HCT116 (cell line): ENCODE measurements at regions not wholly inside any gene's neighbourhood (a gene's known extent, or its start where the extent isn't known, plus 50 kb on each side); places are given as distances from the start of the nearest gene placed in this dataset.

Experiments used
- ATAC-seq: fragments of 200-7000 bp; cut with Tn5 transposase; 2 replicates; pipeline ENCODE4 v1.9.1; 2020; ENCODE audit warnings: mild to moderate bottlenecking, moderate library complexity
- BruUV-seq: library from RNA; stranded (reverse); fragments of 400-500 nt; replicated peaks from 2 replicates; lab custom pipeline; 2021; lab: Mats Ljungman, UMichigan
- CTCF ChIA-PET: fragments of 300-600 bp; sonication (Branson Sonifier 250); formaldehyde crosslinking; loops from one replicate; lab custom pipeline; 2021; ENCODE audit warnings: antibody characterized with exemption; lab: Charles Lee
- POLR2A ChIA-PET: fragments of 300-600, 350-600 bp; sonication (Branson Sonifier 250); formaldehyde crosslinking; loops from one replicate; lab custom pipeline; 2021; ENCODE audit warnings: antibody characterized with exemption; lab: Charles Lee
- RAD21 ChIA-PET, 2 experiments: fragments of 300-600 bp; sonication (Branson Sonifier 250); formaldehyde crosslinking; loops; one replicate each; lab custom pipeline; 2023; ENCODE audit warnings: low total read pairs in 2 of 2; ENCODE audit not compliant: uncharacterized antibody in 2 of 2, unreplicated experiment in 2 of 2, low non-redundant PET in 1 of 2; lab: Charles Lee
- DNase-seq: peaks from one replicate; pipeline ENCODE4 v3.0.0-alpha.2; 2010; ENCODE audit warnings: low read depth, low spot score
- H2AFZ ChIP-seq: fragments of 200-600 bp; shearing (Covaris generic), sonication (generic); 2 replicates; pipeline ENCODE4 v1.6.1; 2017; ENCODE audit warnings: low read depth, mixed run types, mixed read lengths, antibody characterized with exemption, low read length; ENCODE audit not compliant: poor library complexity, severe bottlenecking
- H3K27ac ChIP-seq: 2 replicates; pipeline ENCODE4 v1.5.1; 2012; ENCODE audit warnings: low read depth, low read length
- H3K27me3 ChIP-seq: fragments of 200-600 bp; sonication (generic); 2 replicates; pipeline ENCODE4 v1.6.1; 2016; ENCODE audit warnings: mixed run types, low read length, mixed read lengths; ENCODE audit not compliant: insufficient read depth
- H3K36me3 ChIP-seq, 2 experiments: fragments of 200-500 bp in 1 of 2; fragments of 200-600 bp in 1 of 2; sonication (Bioruptor generic) in 1 of 2; sonication (generic) in 1 of 2; 2 replicates each; pipeline versions ENCODE4 v1.5.1 to v1.6.1; 2014 to 2016; ENCODE audit warnings: low read length in 2 of 2, inconsistent platforms in 1 of 2, mixed read lengths in 1 of 2, mixed run types in 1 of 2; ENCODE audit not compliant: insufficient read depth in 2 of 2, control insufficient read depth in 1 of 2
- H3K4me1 ChIP-seq, 2 experiments: fragments of 200-600 bp in 1 of 2; sonication (generic) in 1 of 2; 2 replicates each; pipeline versions ENCODE4 v1.5.1 to v1.6.1; 2012 to 2017; ENCODE audit warnings: low read length in 2 of 2, inconsistent platforms in 1 of 2, mild to moderate bottlenecking in 1 of 2, mixed read lengths in 1 of 2, mixed run types in 1 of 2, moderate library complexity in 1 of 2; ENCODE audit not compliant: insufficient read depth in 2 of 2, control insufficient read depth in 1 of 2
- H3K4me2 ChIP-seq: fragments of 200-600 bp; sonication (generic); 2 replicates; pipeline ENCODE4 v1.6.1; 2017; ENCODE audit warnings: mixed run types, low read length, mixed read lengths
- H3K4me3 ChIP-seq, 2 experiments: fragments of 200-600 bp in 1 of 2; sonication (generic) in 1 of 2; replicated peaks in 1 of 2; 2 replicates each; pipeline ENCODE4 v1.5.1; 2011 to 2016; ENCODE audit warnings: low read length in 2 of 2, control low read depth in 1 of 2, low read depth in 1 of 2, mild to moderate bottlenecking in 1 of 2, mixed read lengths in 1 of 2, mixed run types in 1 of 2
- H3K79me2 ChIP-seq: fragments of 200-600 bp; sonication (generic); 2 replicates; pipeline ENCODE4 v1.6.1; 2017; ENCODE audit warnings: mild to moderate bottlenecking, mixed run types, low read length, moderate library complexity, mixed read lengths; ENCODE audit not compliant: insufficient read depth
- H3K9ac ChIP-seq: fragments of 200-600 bp; sonication (generic); 2 replicates; pipeline ENCODE4 v1.6.1; 2016; ENCODE audit warnings: low read length, mixed read lengths
- H3K9me2 ChIP-seq: fragments of 200-600 bp; sonication (generic), shearing (Covaris generic); 2 replicates; pipeline ENCODE4 v1.6.1; 2017; ENCODE audit warnings: mixed run types, mild to moderate bottlenecking, moderate library complexity; ENCODE audit not compliant: insufficient read depth
- H3K9me3 ChIP-seq, 2 experiments: fragments of 200-500 bp in 1 of 2; fragments of 200-600 bp in 1 of 2; sonication (Bioruptor generic) in 1 of 2; sonication (generic) in 1 of 2; 2 replicates each; pipeline ENCODE4 v1.6.1; 2014 to 2017; ENCODE audit warnings: low read length in 2 of 2, mixed read lengths in 2 of 2, inconsistent platforms in 1 of 2, low read depth in 1 of 2, mild to moderate bottlenecking in 1 of 2, mixed run types in 1 of 2, moderate library complexity in 1 of 2; ENCODE audit not compliant: control insufficient read depth in 1 of 2, insufficient read depth in 1 of 2
- H4K20me1 ChIP-seq: fragments of 200-600 bp; sonication (generic), shearing (Covaris generic); 2 replicates; pipeline ENCODE4 v1.6.1; 2017; ENCODE audit warnings: mixed run types, mild to moderate bottlenecking, moderate library complexity; ENCODE audit not compliant: insufficient read depth
- CBX3 ChIP-seq: IDR thresholded peaks from 2 replicates; pipeline ENCODE4 v1.6.1; 2012; ENCODE audit warnings: low read depth
- CTCF ChIP-seq, 3 experiments: fragments of 200-600 bp in 1 of 3; sonication (generic) in 1 of 3; IDR thresholded peaks in 2 of 3; conservative IDR thresholded peaks in 1 of 3; 2 replicates each; pipeline ENCODE4 v1.5.1; 2012 to 2017; ENCODE audit warnings: low read depth in 2 of 3, low read length in 2 of 3, antibody characterized with exemption in 1 of 3, borderline replicate concordance in 1 of 3, control low read depth in 1 of 3, mild to moderate bottlenecking in 1 of 3, mixed read lengths in 1 of 3, mixed run types in 1 of 3, moderate library complexity in 1 of 3; ENCODE audit not compliant: insufficient read depth in 1 of 3
- EGR1 ChIP-seq: IDR thresholded peaks from 2 replicates; pipeline ENCODE4 v1.6.1; 2012; ENCODE audit warnings: low read depth
- EZH2 ChIP-seq: fragments of 200-600 bp; sonication (generic); IDR thresholded peaks from 2 replicates; pipeline ENCODE4 v1.6.1; 2017; ENCODE audit warnings: antibody characterized with exemption, mixed run types
- EZH2phosphoT487 ChIP-seq: fragments of 200-600 bp; IDR thresholded peaks from 2 replicates; pipeline ENCODE4 v1.6.1; 2018; ENCODE audit warnings: antibody characterized with exemption, borderline replicate concordance
- FOSL1 ChIP-seq: IDR thresholded peaks from 2 replicates; pipeline ENCODE4 v1.6.1; 2012; ENCODE audit warnings: low read depth
- JUND ChIP-seq: IDR thresholded peaks from 2 replicates; pipeline ENCODE4 v1.6.1; 2012
- RAD21 ChIP-seq: IDR thresholded peaks from 2 replicates; pipeline ENCODE4 v1.6.1; 2012; ENCODE audit warnings: low read depth, mild to moderate bottlenecking
- YY1 ChIP-seq: IDR thresholded peaks from 2 replicates; pipeline ENCODE4 v1.6.1; 2011; ENCODE audit warnings: low read length, low read depth, moderate library complexity, mild to moderate bottlenecking; ENCODE audit not compliant: insufficient replicate concordance; ENCODE audit errors: extremely low read depth
- ZNF274 ChIP-seq: fragments of 200-500 bp; sonication (Bioruptor generic); IDR thresholded peaks from 2 replicates; pipeline ENCODE4 v1.6.1; 2014; ENCODE audit warnings: mild to moderate bottlenecking, low read depth, low read length, inconsistent platforms
- intact Hi-C: fragments of 100-400 bp; cut with micrococcal nuclease; formaldehyde crosslinking; loops from 2 replicates; pipeline ENCODE4 v1.10.0; 2022
- TF ChIP-seq, protein P1 (sequence below): IDR thresholded peaks from 2 replicates; pipeline ENCODE4 v1.6.1; 2012; ENCODE audit warnings: low read depth

GRCh38 chr13:78383071-78383484 is 220.3 kb downstream of the POU4F1 start:
- no peaks in the 10 kb centered on the region for H3K9me2 ChIP-seq
- DNase-seq (no peak), ATAC-seq (no peak)
- no peaks in the 10 kb centered on the region for H3K79me2 ChIP-seq
- TF ChIP-seq EGR1 (no peak), CBX3 (no peak), JUND (no peak), ZNF274 (no peak), CTCF (IDR thresholded peaks at IDR 0.05 in 2 of 3, conservative IDR thresholded peaks at IDR 0.05 in 1 of 3; ENCODE audit: borderline replicate concordance in 1 of 3, insufficient read depth in 1 of 3, low read depth in 2 of 3, low read length in 2 of 3) (no peak), RAD21 (no peak), FOSL1 (no peak), EZH2phosphoT487 (no peak), EZH2 (no peak), YY1 (no peak)
- TF ChIP-seq, protein P1, sequence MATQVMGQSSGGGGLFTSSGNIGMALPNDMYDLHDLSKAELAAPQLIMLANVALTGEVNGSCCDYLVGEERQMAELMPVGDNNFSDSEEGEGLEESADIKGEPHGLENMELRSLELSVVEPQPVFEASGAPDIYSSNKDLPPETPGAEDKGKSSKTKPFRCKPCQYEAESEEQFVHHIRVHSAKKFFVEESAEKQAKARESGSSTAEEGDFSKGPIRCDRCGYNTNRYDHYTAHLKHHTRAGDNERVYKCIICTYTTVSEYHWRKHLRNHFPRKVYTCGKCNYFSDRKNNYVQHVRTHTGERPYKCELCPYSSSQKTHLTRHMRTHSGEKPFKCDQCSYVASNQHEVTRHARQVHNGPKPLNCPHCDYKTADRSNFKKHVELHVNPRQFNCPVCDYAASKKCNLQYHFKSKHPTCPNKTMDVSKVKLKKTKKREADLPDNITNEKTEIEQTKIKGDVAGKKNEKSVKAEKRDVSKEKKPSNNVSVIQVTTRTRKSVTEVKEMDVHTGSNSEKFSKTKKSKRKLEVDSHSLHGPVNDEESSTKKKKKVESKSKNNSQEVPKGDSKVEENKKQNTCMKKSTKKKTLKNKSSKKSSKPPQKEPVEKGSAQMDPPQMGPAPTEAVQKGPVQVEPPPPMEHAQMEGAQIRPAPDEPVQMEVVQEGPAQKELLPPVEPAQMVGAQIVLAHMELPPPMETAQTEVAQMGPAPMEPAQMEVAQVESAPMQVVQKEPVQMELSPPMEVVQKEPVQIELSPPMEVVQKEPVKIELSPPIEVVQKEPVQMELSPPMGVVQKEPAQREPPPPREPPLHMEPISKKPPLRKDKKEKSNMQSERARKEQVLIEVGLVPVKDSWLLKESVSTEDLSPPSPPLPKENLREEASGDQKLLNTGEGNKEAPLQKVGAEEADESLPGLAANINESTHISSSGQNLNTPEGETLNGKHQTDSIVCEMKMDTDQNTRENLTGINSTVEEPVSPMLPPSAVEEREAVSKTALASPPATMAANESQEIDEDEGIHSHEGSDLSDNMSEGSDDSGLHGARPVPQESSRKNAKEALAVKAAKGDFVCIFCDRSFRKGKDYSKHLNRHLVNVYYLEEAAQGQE, result no peak
- ChIA-PET POLR2A (no interaction called here), CTCF (no interaction called here), RAD21 (no interaction called here)
- no peaks in the 10 kb centered on the region for H3K36me3 ChIP-seq
- intact Hi-C loops, result no loop called here
- no peaks in the 10 kb centered on the region for H4K20me1 ChIP-seq
- BruUV-seq, result no TSS peak
- no peak overlapping the region for H3K9ac ChIP-seq
- no peak overlapping the region for H3K27ac ChIP-seq
- no peak overlapping the region for H2AFZ ChIP-seq
- peaks cover 0 to 10% of the 10 kb centered on the region in 2 experiments; a peak in 2 of 4 replicates for H3K9me3 ChIP-seq
- H3K4me1 ChIP-seq, result no peaks in the 10 kb centered on the region
- no peak overlapping the region for H3K4me2 ChIP-seq
- no peak overlapping the region for H3K4me3 ChIP-seq
- H3K27me3 ChIP-seq, result no peaks in the 10 kb centered on the region
